Hepatocyte (in vitro differentiated cells): ENCODE measurements at regions not wholly inside any gene's neighbourhood (a gene's known extent, or its start where the extent isn't known, plus 50 kb on each side); places are given as distances from the start of the nearest gene placed in this dataset.

Source experiments
- CTCF ChIP-seq: fragments of 200-600 bp; sonication (generic); IDR thresholded peaks from 2 replicates; pipeline ENCODE4 v1.5.1; 2016; ENCODE audit warnings: antibody characterized with exemption, mild to moderate bottlenecking; ENCODE audit not compliant: poor library complexity
- EZH2 ChIP-seq: fragments of 200-600 bp; sonication (generic); IDR thresholded peaks from 2 replicates; pipeline ENCODE4 v1.6.1; 2016; ENCODE audit warnings: antibody characterized with exemption, mild to moderate bottlenecking, borderline replicate concordance

DNA sequence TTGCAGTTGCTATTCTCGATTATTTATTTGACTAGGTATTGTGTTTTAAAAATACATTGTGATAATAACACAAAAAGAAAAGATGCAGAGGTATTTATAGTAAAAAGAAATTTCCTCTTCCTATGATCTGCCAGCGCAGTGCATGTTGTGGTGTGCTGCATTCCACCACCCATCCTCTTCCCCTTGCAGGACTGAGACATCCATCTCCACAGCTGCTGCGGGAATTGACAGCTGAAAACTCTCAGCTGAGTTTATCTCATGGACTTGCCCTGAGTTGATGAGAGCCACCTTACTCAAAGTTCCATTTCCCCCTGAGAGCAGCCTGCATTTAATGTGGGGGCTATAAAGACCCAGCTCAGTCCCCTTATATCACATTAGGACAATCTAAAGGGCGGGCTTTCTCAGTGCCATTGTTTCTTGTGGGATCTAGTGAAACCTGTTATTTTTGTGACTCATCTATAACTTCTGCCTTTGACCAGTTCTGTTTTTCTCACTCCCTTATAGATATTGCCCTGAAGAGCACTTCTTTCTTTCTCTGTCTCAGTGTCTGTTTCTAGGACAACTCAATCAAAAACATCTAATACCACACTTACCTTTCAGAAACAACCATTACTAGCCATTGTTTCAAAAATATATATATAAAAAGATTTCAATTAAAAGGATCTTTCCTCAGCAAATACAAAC is 698.5 kb downstream of the NR4A2 start:
- TF ChIP-seq CTCF (no peak), EZH2 (no peak)
